BJ (cell line): ENCODE measurements at regions not wholly inside any gene's neighbourhood (a gene's known extent, or its start where the extent isn't known, plus 50 kb on each side); places are given as distances from the start of the nearest gene placed in this dataset.
A peak's percentile ranks its signal among the peaks of the same experiment; 100 is the strongest.

ENCODE experiments used
- CTCF ChIA-PET: fragments of 350-600 bp; formaldehyde crosslinking; extraction: SDS; loops from one replicate; lab custom pipeline; 2021; ENCODE audit warnings: antibody characterized with exemption, inconsistent platforms; lab: Yijun Ruan, JAX
- POLR2A ChIA-PET: fragments of 300-600 bp; sonication (Branson Sonifier 250); formaldehyde crosslinking; extraction: SDS; loops from one replicate; lab custom pipeline; 2021; ENCODE audit warnings: antibody characterized with exemption; lab: Charles Lee
- DNase-seq: peaks from one replicate; pipeline ENCODE4 v3.0.0-alpha.2; 2011; ENCODE audit warnings: low read depth
- H3K27me3 ChIP-seq: 2 replicates; pipeline ENCODE4 v1.6.0; 2011; ENCODE audit warnings: low read length; ENCODE audit not compliant: control insufficient read depth, insufficient read depth
- H3K36me3 ChIP-seq: 2 replicates; pipeline ENCODE4 v1.5.1; 2011; ENCODE audit warnings: low read length; ENCODE audit not compliant: control insufficient read depth, insufficient read depth
- H3K4me3 ChIP-seq: 2 replicates; pipeline ENCODE4 v1.5.1; 2011; ENCODE audit warnings: low read depth, mild to moderate bottlenecking, control low read depth, low read length
- CTCF ChIP-seq: IDR thresholded peaks from 2 replicates; pipeline ENCODE4 v1.5.1; 2011; ENCODE audit warnings: low read depth, mild to moderate bottlenecking, control low read depth, inconsistent platforms, low read length, moderate library complexity; ENCODE audit not compliant: insufficient read depth

DNA sequence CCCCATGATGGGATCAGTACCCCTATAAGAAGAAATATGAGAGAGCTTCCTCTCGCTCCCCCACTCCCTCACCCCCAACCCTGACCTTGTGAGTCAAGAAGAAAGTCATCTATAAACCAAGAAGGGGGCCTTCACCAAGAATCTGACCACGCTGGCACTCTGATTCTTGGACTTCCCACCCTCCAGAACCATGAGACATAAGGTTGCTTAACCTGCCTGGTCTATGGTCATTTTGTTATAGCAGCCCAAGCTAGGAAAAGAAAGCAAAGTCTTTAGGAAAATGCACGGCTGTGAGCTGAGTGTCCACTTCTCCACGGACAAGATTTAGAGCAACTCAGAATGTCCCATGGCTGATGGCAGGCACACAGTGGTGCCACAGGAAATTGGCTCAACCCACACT is 333.5 kb downstream of the SOX9 start:
- CTCF ChIA-PET: no interaction called here
- no peak for DNase-seq

DNA sequence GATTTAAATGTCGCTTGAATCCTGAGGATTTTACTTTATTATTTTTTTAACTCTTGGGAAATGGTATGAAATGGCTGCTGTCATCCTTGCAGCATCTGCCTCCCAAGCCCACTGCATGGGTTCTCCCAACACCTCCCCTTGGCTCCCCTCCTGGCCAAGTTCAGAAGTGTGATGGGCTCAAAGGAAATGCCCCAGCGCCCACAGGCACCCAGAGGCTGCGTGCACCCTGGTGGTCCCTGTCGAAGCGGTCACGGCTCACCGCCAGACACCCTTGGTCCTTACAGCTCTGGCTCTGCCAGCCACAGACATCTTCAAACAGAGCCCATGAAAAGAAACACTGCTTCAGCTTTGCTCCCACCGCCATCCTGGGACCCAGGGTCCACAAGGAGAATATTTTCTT is 334.7 kb downstream of the SOX9 start:
- DNase-seq: no peak
- Histone ChIP-seq H3K27me3 (no peaks in the 10 kb centered on the region), H3K36me3 (no peaks in the 10 kb centered on the region), H3K4me3 (no peak overlapping the region)
- TF ChIP-seq CTCF: no peak
- ChIA-PET CTCF (interaction anchor here (0.5 to 1.2 kb wide), 4 partner anchors 23 to 92 kb away, joined by 3 to 4 read pairs (median 4); no protein-coding TSS in a partner anchor), POLR2A (no interaction called here)

More for the DNA sequence above, 333.5 kb downstream of the SOX9 start:
- Histone ChIP-seq H3K4me3 (no peak overlapping the region), H3K27me3 (no peaks in the 10 kb centered on the region), H3K36me3 (no peaks in the 10 kb centered on the region)
- no peak for TF ChIP-seq CTCF
- POLR2A ChIA-PET: no interaction called here

- ChIA-PET POLR2A (no interaction called here), CTCF (interaction anchor here (0.8 to 1.2 kb wide), 3 partner anchors 24 to 93 kb away, joined by 3 to 4 read pairs (median 4); no protein-coding TSS in a partner anchor)
- DNase-seq: peak; percentile 22
- no peaks in the 10 kb centered on the region for H3K27me3 ChIP-seq
- no peaks in the 10 kb centered on the region for H3K36me3 ChIP-seq
- H3K4me3 ChIP-seq: no peak overlapping the region
- no peak for TF ChIP-seq CTCF
Measured at GRCh38 chr17:72456075-72456474, 335.3 kb downstream of the SOX9 start.

- DNase-seq: no peak
- TF ChIP-seq CTCF: no peak
- ChIA-PET POLR2A (no interaction called here), CTCF (no interaction called here)
- Histone ChIP-seq H3K36me3 (no peaks in the 10 kb centered on the region), H3K27me3 (no peaks in the 10 kb centered on the region), H3K4me3 (no peak overlapping the region)
Measured at GRCh38 chr17:72457712-72458111, 336.9 kb downstream of the SOX9 start.

DNA sequence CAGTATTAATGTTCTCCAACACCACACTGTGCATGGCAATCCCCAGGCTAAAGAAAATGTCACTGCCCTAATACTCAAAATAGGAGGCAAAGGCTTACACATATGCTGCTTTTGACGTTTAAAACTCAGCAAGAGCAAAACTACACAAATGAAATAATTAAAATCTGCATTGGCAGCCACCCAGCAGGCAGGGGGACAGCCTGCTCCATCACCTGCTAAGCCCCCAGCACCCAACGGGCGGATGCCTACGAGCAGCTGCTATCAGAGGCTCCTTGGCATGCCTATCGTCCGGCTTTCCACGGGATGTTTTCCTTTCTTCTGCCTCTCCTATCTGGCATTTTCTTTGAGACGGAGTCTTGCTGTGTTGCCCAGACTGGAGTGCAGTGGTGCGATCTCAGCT is 337.5 kb downstream of the SOX9 start:
- POLR2A ChIA-PET: no interaction called here

More for the DNA sequence above, 337.5 kb downstream of the SOX9 start:
- H3K27me3 ChIP-seq: no peaks in the 10 kb centered on the region
- no peak for TF ChIP-seq CTCF
- no peak for DNase-seq
- no peaks in the 10 kb centered on the region for H3K36me3 ChIP-seq
- H3K4me3 ChIP-seq: no peak overlapping the region
- CTCF ChIA-PET: no interaction called here
